Stimulated activated CD4-positive, alpha-beta T cell treated with anti-CD3 and anti-CD28 coated beads, Interleukin-15, amount 100 ng/mL, for 48 hours (primary cell): ENCODE measurements at regions not wholly inside any gene's neighbourhood (a gene's known extent, or its start where the extent isn't known, plus 50 kb on each side); places are given as distances from the start of the nearest gene placed in this dataset.
"Not testable (repeated sequence)": the region's sequence is repeated elsewhere in the genome, so short reads cannot be mapped to it uniquely, and the experiment has no call there.

Experiments used
- DNase-seq, 2 donors: peaks; one replicate each; pipeline ENCODE4 v3.0.0-alpha.2; 2020; ENCODE audit warnings: low read depth in 2 of 2

DNA sequence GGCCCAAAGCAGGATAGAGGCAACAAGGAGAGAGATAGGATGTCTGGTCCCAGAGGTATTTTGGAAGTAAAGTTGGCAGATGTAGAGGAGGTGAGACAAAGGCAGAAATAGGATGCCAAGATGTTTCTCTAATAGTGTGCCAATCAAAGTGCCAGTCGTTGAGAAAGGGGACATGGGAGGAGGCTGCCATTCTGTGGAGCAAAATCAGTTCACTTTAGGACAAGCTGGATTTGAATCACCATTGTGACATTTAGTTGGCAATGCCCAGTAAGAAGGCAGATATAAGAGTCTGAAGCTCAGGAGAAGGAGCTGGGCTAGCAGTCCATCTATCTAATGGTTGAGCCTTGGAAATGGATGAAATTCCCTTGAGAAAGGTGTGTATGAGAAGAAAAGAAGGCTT, 53.8 kb downstream of the ADRB2 start:
- no peak for DNase-seq

- DNase-seq, result no peak
Measured at GRCh38 chr5:148880696-148881095, 54.3 kb downstream of the ADRB2 start.

DNA sequence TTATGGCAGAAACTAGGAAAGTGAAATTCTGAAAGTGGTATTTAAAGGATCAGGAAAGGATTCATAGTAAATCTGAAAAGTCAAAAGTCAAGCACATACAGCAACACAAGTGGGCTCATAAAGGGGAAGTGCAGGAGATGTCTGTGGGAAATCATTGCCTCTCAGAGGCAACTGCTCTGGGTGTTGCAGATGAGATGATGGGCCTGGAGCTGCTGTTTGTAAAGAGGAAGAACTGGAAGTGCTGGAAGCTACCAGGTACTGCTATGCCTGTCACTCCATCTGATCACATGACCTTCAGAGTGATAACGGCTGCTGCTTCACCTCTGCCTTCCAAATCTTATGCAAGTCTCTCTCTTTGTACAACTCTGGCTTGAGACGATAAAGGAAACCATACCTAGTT, 55.9 kb downstream of the ADRB2 start:
- DNase-seq, result no peak

- no peak for DNase-seq
Measured at GRCh38 chr5:148884339-148885020, 58.1 kb downstream of the ADRB2 start.

DNA sequence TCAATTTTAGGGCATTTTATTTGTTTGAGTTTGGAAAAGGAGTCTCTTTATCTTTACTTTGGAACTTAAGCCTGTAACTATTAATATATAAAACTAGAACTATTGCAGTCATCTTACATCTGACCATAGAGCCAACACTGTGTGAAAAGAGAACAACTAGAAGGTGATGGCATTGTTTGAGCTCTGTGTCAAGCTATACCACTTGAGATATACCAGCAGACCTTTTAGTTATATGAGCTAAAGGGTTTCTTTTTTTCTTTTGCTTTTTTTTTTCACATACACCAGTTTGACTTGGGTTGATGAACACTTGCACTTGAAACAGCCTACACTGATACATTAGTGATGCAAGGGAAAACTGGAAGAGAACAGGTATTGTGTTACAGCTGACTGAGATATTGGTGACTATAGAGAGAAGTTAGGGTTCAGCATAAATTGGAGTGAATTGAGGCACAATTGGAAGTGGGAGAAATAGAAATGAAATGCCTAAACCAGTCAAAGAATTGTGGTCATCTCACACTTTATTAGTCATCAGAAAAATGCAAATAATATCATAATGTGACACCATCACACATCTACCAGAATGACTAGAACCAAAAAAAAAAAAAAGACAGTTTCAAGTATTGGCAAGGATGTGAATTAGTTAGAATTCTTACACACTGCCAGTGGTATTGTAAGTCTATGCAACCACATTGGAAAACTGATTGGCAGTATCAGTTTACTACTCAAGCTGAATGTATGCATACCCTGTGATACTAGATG, 60.9 kb downstream of the ADRB2 start:
- no peak for DNase-seq

GRCh38 chr5:148889936-148890335, 63.5 kb downstream of the ADRB2 start:
- DNase-seq, result not testable (repeated sequence)

DNA sequence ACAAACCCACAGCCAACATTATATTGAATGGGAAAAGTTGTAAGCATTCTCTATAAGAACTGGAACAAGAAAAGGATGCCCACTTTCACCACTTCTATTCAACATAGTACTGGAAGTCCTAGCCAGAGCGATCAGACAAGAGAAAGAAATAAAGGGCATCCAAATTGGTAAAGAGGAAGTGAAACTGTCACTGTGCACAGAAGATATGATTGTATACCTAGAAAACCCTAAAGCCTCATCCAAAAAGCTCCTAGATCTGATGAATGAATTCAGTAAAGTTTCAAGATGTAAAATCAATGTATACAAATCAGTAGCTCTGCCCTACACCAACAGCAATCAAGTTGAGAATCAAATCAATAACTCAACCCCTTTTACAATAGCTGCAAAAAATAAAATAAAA, 69.0 kb downstream of the ADRB2 start:
- DNase-seq, result not testable (repeated sequence)

DNA sequence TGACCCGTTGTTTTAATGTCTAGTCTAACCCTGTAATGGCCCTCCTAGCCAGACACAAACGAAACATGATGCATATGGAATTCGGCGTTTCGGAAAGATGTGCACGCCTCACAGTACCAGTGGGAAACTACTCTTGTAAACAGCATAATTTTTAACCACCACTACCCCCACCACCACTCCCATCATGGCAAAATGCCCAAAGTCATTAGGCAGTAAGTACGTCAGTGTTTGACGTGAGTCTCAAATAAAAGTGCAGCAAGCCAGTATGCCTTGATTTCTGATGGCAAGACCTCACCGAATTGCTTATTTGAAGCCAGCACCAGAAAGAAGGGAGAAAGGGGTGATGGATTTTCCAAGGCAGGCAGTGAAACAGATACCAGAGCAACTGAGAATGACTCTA, 71.4 kb downstream of the ADRB2 start:
- no peak for DNase-seq

DNA sequence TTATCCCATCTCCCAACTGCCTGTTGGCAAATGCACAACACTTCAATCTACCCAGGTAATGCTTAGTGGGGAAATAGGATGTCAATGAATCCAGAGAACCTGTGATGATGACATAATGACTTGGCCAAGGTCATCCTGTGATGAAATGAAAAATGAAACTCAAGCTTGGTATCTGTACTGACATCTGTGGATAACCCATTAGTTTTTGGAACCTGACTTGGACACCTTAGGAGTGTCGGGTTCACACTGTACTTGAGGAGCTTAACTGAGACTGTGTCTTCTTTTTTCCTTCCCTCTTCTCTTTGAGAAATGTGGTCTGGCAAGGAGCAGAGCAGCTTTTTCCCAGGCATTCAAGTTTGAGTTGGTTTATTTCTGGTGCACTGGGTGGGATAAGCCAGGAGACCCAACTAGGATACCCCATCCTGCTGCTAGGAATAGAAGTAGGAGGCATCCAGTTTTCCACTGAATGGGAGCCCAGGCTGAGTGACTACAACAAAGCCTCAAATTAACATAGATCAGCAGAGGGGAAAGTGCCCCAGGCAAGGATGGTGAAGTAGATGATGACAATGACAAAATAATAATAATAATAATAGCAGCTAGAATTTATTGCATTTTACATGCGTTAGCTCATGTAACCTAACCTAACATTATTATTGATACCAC, 72.1 kb downstream of the ADRB2 start:
- DNase-seq, result no peak

DNA sequence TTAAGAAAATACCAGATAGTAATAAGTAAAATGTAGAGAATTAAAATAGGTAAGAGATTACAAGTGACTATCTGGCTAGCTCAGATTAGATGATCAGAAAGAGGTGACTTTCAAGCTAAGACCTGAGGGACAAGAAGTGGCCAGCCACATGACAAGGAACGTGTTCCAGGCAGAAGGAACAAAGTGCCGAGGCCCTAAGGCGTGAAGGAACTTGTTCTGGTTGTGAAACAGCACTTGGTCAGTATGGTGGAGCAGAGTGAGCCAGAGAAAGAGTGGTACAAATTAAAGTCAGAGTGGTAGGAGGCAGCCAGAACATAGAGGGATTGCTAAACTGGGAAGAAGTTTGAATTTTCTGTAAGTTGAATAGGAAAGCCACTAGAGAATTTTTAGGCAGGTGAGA, 73.6 kb downstream of the ADRB2 start:
- no peak for DNase-seq

- no peak for DNase-seq
Measured at GRCh38 chr5:148902478-148902877, 76.1 kb downstream of the ADRB2 start.

GRCh38 chr5:148903587-148903986, 77.2 kb downstream of the ADRB2 start:
- no peak for DNase-seq

GRCh38 chr5:148904440-148904839, 78.0 kb downstream of the ADRB2 start:
- no peak for DNase-seq

DNA sequence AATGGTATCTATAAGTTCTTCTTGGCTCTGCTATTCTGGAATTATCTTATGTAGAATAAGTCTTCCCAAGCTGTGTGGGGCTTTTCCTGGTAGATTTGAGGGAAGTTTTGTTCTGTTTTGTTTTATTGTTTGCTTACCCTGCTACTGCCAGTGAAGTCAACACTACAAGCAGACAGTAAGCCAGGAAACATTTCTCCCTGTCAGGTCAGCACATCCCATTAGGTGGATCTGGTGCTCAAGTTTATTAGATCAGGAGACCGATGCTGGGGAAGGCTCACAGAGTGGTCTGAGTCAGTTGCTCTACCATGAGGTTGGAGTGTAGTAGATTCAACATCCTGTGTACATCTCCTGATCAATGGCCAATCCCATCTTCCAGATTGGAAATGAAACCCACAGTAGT, 79.1 kb downstream of the ADRB2 start:
- no peak for DNase-seq

DNA sequence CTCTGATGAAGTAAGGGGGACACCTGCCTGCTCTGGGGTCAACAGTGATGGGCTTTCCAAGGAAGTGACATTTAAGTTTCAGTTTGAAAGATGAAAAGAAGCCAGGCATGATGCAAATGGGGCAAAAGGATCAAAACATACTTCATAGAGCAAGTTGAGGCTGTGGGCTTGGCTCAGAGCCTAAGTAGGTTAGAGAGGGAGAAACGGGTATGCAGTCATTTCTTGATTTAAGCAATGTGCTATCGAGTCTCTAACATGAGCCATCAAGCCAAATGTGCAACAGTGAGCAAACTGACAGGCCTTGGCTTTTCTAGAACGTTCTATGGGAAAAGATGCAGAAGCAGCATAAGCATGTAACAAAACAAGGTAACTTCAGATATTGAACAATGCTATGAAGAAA, 80.6 kb downstream of the ADRB2 start:
- DNase-seq, result no peak

DNA sequence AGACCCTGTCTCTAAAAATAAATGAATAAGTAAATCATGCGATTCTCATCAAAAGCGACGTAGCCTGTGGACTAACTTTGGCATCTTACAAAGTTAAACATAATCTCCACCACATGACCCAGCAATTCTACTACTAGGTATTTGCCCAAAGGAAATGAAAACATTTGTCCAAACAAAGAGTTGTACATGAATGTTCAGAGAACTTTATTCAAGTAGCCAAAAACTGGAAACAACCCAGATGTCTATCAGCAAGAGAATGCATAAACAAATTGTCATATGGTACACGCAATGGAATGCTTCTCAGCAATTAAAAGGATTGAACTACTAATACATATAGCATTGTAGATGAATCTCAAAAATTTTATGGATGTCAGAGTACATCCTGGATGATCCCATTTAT, 82.6 kb downstream of the ADRB2 start:
- no peak for DNase-seq

- no peak for DNase-seq
Measured at GRCh38 chr5:148909766-148910165, 83.4 kb downstream of the ADRB2 start.

GRCh38 chr5:148910216-148910615, 83.8 kb downstream of the ADRB2 start:
- no peak for DNase-seq

- DNase-seq, result no peak
Measured at GRCh38 chr5:148910686-148911361, 84.4 kb downstream of the ADRB2 start.

- DNase-seq, result no peak
Measured at GRCh38 chr5:148911386-148911785, 85.0 kb downstream of the ADRB2 start.

DNA sequence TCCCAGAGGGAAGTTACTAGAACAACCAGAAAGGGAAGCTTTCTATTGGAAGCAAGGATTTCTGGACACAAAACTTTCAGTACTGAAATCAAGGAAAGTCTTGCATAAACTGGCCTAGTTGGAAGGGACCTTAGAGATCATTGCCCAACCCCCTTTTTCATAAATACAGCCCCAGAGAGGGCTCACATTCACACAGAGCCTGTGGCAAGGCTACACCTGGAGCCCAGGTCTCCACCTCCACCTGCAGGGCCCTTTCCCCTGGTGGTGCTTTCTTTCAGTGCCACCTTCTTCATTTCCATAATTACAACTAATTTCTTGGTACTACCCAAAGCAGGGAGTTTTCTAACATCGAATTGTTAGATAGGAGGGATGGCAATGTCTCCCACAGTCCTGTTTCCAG, 85.7 kb downstream of the ADRB2 start:
- DNase-seq, result no peak

GRCh38 chr5:148912714-148913398, 86.4 kb downstream of the ADRB2 start:
- no peak for DNase-seq
